Activated CD4-positive, alpha-beta T cell treated with anti-CD3 and anti-CD28 coated beads, Interleukin-10, Interleukin-2, amounts not matched to agents 100 ng/mL and 50 ng/mL, durations not matched to agents 16 hours and 8 hours (primary cell): ENCODE measurements at regions not wholly inside any gene's neighbourhood (a gene's known extent, or its start where the extent isn't known, plus 50 kb on each side); places are given as distances from the start of the nearest gene placed in this dataset.
"Not testable (repeated sequence)": the region's sequence is repeated elsewhere in the genome, so short reads cannot be mapped to it uniquely, and the experiment has no call there.

ENCODE experiments used
- DNase-seq: peaks from one replicate; pipeline ENCODE4 v3.0.0-alpha.2; 2020

DNA sequence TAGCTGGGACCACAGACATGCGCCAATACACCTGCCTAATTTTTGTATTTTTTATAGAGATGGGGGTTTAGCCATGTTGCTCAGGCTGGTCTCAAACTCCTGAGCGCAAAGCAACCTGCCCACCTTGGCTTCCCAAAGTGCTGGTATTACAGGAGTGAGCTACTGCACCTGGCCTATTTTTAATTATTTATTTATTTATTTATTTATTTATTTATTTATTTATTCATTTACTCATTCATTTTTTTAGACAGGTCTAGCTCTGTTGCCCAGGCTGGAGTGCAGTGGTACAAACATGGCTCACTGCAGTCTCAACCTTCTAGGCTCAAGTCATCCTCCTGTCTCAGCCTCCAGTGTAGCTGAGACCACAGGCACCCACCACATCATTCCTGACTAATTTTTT, 434.3 kb downstream of the DOK5 start:
- DNase-seq, result no peak

GRCh38 chr20:54906134-54906533, 430.7 kb downstream of the DOK5 start:
- DNase-seq, result not testable (repeated sequence)

DNA sequence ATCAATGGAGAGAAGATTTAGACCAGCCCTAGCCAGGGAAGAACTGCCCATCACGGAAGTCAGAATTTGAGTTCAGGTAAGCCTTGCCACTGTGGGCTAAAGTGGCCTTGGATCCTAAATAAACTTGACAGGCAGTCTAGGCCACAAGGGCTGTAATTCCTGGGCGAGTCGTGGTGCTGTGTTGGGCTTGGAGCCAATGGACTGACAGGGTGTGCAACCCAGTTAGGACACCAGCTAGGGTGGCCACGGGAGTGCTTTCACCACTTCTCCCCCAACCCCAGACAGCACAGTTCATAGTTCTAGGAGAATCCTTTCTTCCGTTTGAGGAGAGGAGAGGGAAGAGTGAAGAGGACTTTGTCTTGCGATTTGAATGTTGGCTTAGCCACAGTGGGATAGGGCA, 422.4 kb downstream of the DOK5 start:
- DNase-seq, result no peak

- no peak for DNase-seq
Observed at GRCh38 chr20:54891907-54892306, 416.5 kb downstream of the DOK5 start.

DNA sequence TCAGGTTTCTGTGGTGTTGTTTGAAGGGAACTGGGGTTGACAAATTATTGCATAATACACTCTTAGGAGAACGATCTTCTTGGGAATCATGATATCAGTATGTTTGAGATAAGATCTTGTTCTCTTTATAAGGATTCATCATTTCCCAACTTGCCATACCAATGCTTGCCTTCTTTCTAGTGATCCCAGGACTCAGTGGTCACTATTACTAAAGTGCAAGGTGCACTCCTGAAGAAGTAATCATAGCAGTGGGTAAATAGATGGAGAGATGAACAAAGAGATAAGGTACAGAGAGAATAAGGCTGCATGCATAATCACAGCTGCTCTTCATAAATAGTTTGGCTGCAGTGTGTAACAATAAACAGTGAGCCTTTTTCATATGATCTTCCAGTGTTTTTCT, 404.0 kb downstream of the DOK5 start:
- DNase-seq, result no peak

DNA sequence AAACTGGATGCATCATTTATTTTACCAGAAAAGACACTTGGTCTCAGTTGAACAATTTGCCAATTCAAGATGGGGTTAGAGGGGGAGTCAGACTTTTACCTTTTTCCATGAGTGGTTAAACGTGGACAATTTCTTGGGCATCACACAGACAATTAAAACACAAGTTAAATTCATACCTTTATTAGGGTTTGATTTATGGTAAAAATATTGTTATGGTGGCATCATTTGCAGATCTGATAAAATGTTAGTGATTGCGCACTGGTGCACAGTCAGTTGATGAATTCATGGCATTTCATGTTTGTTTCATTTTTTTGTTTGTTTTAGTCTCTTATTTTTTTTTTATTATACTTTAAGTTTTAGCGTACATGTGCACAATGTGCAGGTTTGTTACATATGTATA, 399.9 kb downstream of the DOK5 start:
- no peak for DNase-seq

DNA sequence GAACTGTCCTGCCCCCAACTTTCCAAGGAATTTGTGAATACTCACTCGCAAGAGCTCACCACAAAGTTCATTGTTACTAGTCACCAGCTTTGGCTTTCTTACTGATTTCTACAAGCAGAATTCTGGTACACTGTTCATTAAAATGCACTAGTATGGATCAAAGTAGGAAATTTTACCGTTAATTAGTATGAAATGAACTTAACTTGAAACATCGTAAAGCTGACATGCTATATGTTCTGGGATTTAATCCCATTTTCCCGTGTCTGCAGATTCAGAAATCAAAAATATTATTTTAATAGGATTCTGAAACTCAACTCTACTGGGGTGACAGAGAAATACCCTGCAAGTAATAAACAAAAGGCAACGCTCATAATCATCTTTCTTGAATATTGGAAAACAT, 399.3 kb downstream of the DOK5 start:
- DNase-seq, result no peak

GRCh38 chr20:54872440-54872839, 397.0 kb downstream of the DOK5 start:
- no peak for DNase-seq

GRCh38 chr20:54869765-54870164, 394.4 kb downstream of the DOK5 start:
- no peak for DNase-seq

DNA sequence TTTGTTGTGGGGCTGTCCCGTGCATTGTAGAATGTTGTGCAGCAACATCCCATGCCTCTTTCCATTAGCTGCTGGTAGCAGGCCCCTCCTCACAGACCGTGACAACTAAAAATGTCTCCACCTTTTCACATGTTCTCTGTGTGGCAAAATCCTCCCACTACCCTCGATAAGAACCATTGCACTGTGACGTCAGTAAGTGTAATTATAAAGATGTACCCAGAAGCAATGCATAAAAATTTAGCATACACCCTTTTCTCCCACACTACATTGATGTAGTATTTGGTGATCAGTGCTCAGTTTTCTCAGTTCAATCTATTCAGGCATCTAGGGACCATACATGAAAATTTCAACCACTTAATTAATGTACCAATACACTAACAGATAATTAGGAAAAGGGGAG, 389.9 kb downstream of the DOK5 start:
- no peak for DNase-seq

DNA sequence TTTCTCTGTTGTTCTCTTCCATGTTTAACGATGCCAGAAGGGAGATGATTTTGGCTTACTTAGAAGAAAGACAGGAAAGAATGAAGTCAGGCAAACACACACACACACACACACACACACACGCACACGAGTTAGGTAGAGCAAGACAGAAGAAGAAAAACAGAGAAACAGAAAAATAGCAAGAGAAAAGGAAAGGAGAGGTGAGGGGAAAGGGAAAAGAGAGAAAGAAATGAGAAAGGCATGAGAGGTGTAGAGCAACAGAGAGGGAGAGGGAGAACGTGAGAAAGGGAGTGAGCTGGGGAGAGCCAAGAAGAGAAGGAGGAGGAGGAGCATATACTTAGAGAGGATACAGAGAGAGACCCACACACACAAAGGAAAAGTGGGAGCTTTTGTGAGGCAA, 385.3 kb downstream of the DOK5 start:
- DNase-seq, result no peak

- DNase-seq, result no peak
Observed at GRCh38 chr20:54856202-54856601, 380.8 kb downstream of the DOK5 start.

DNA sequence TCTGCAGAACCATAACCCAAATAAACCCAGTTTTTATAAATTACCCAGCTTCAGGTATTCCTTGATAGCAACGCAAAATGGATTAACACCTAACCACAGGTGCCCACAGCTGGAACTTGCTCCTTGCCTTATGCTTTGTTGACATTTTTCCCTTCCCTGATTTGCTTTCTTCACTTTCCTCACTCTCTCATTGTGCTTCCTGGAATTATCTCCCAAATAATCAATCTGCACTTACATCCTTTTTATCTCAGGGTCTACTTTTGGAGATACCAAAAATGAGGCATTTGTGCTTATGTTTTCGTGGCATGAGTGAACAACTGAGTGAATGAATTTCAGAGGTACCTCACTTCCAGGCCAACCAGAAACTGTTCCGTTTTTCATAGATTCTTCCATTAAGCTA, 374.3 kb downstream of the DOK5 start:
- no peak for DNase-seq

DNA sequence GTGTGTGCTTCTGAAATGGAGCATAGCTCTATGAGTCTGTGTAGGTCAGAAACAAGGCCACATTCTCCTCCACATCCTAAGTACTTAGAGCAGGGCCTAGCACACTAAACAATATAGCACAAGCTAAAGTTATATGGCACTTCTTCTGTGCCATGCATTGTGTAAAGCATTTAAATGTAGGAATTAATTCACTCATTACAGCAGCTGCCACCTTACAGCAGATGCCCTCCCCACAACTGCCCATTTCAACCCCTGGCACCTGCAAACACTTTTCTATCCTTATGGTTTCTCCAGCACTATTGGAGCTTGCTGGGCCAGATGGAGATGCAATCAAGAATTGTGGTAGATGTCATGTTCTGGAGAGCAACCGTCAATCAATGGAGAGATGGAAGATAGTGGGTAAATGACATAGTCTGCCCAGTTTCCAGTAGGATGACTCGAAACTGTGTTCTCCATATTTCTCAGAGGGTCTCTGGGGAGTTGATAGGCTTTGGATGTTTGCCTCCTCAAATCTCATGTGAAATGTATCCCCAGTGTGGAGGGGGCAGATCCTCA, 373.7 kb downstream of the DOK5 start:
- DNase-seq, result no peak

- no peak for DNase-seq
Observed at GRCh38 chr20:54848262-54848661, 372.9 kb downstream of the DOK5 start.

DNA sequence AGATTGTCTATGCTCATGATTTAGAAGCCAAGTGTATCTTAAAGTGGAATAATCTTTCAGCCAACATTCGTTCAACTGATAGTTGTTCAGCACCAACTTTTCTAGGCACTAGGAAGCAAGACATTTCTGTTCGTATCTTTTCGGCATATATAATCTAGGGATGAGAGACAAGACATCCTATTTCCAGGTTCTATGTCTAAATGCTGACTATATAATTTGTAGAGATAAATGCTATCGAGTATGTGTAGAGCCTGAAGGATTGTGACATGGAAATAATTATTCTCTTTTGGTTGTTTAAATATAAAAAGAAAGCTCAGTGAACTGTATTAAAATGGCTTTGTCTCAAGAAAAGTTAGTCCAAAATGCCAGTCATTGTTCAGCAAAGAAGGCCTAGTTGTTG, 371.6 kb downstream of the DOK5 start:
- DNase-seq, result no peak

DNA sequence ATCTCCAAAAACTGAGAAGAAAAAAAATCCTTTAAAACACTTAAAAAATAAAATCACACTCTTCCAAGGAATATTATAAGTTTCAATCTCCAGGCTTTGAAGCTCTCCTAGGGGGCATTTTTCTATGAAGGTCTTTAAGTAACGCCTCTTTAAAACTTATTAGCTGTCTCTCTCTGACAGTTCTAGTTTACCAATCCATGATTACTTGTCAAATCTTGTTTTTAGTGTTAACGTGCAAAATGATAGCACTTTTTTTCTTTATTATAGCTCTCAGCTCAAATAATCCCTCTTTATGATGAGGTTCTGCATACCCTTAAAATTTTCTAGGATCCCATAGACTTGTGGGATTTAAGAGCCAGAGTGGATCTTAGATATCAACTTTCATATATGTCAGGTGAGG, 369.0 kb downstream of the DOK5 start:
- DNase-seq, result no peak

GRCh38 chr20:54843865-54844264, 368.5 kb downstream of the DOK5 start:
- DNase-seq, result no peak

GRCh38 chr20:54843431-54843830, 368.0 kb downstream of the DOK5 start:
- no peak for DNase-seq

GRCh38 chr20:54839224-54839623, 363.8 kb downstream of the DOK5 start:
- DNase-seq, result no peak

DNA sequence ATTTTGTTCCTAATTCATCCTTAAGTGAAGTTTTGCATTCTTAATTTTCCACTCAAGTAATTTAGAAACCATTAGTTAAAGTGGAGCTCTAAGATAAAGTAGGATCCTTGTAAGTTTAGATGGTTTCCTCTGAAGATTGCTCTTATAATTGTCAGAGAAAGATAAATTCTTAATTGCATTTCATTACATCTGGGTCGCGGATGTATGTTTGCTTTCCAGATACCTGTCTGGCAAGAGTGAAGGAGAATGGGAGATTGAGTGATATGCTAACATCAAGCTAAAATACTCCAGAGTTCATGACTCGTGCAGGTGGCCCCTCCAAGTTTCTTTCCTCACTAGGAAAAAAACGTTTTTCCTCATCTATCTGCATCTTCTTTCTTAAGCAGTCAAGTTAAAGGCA, 361.8 kb downstream of the DOK5 start:
- DNase-seq, result no peak

- no peak for DNase-seq
Observed at GRCh38 chr20:54822386-54822785, 347.0 kb downstream of the DOK5 start.

- DNase-seq, result no peak
Observed at GRCh38 chr20:54820392-54820791, 345.0 kb downstream of the DOK5 start.

- no peak for DNase-seq
Observed at GRCh38 chr20:54806462-54806861, 331.1 kb downstream of the DOK5 start.

GRCh38 chr20:54794874-54795273, 319.5 kb downstream of the DOK5 start:
- no peak for DNase-seq

DNA sequence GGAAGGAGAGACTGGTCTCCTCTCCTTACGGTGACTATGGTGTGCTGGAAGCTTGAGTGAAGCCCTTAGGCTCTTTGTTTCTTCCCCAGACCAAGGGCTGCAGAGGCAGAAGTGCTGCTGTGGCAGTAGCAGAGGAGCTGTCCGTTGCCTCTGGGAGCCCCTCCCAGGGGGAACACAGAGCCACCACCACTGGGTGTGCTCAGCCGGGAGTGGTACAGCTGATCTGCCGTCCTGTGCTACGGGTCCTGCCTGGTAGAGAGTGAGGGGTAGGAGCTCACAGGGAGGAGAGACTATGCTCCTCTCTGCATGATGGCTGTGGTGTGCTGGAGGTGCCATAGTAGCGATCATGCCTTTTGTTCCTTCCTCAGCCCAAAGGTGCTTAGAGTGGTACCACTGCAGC, 318.7 kb downstream of the DOK5 start:
- DNase-seq, result no peak
